H1 (cell line): ENCODE measurements at regions not wholly inside any gene's neighbourhood (a gene's known extent, or its start where the extent isn't known, plus 50 kb on each side); places are given as distances from the start of the nearest gene placed in this dataset.

ENCODE experiments used
- RAD21 ChIP-seq, 2 experiments: IDR thresholded peaks in 1 of 2; conservative IDR thresholded peaks in 1 of 2; 2 replicates each; pipeline ENCODE4 v1.6.1; 2011; ENCODE audit warnings: low read depth in 2 of 2, low read length in 2 of 2, improper control_type of control experiment in 1 of 2, inconsistent platforms in 1 of 2, mild to moderate bottlenecking in 1 of 2, moderate library complexity in 1 of 2
- SP4 ChIP-seq: IDR thresholded peaks from 2 replicates; pipeline ENCODE4 v1.6.1; 2012; ENCODE audit warnings: low read length, inconsistent platforms
- SRF ChIP-seq: IDR thresholded peaks from 2 replicates; pipeline ENCODE4 v1.6.1; 2011; ENCODE audit warnings: mild to moderate bottlenecking, low read depth, low read length, moderate library complexity
- USF2 ChIP-seq: IDR thresholded peaks from 2 replicates; pipeline ENCODE4 v1.6.1; 2011; ENCODE audit warnings: low read length, improper control_type of control experiment
- TF ChIP-seq, protein P1 (sequence below): IDR thresholded peaks from 2 replicates; pipeline ENCODE4 v1.6.1; 2012; ENCODE audit warnings: inconsistent platforms

GRCh38 chr13:34039678-34040077 lies 221.7 kb downstream of the RFC3 start (continued):
- TF ChIP-seq SP4 (no peak), USF2 (no peak), RAD21 (IDR thresholded peaks at IDR 0.05 in 1 of 2, conservative IDR thresholded peaks at IDR 0.05 in 1 of 2; ENCODE audit: low read depth in 2 of 2, low read length in 2 of 2) (no peak), SRF (no peak)
- TF ChIP-seq, protein P1, sequence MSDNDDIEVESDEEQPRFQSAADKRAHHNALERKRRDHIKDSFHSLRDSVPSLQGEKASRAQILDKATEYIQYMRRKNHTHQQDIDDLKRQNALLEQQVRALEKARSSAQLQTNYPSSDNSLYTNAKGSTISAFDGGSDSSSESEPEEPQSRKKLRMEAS = no peak
